B cell (primary cell): ENCODE measurements at regions not wholly inside any gene's neighbourhood (a gene's known extent, or its start where the extent isn't known, plus 50 kb on each side); places are given as distances from the start of the nearest gene placed in this dataset.

Experiments used
- CTCF ChIP-seq: fragments of 200-600 bp; IDR thresholded peaks from one replicate; pipeline ENCODE4 v1.8.0; 2022; ENCODE audit warnings: antibody characterized with exemption, mild to moderate bottlenecking
- EZH2 ChIP-seq: IDR thresholded peaks from 2 replicates; pipeline ENCODE4 v1.6.1; 2012; ENCODE audit warnings: borderline replicate concordance, low read depth, mild to moderate bottlenecking, moderate library complexity, low read length; ENCODE audit not compliant: insufficient read depth, poor library complexity, severe bottlenecking

- TF ChIP-seq CTCF, result no peak
- no peak for TF ChIP-seq EZH2
Observed at GRCh38 chr4:57265831-57266582, 155.8 kb upstream of the IGFBP7 start.
